H4 (cell line): ENCODE measurements at regions not wholly inside any gene's neighbourhood (a gene's known extent, or its start where the extent isn't known, plus 50 kb on each side); places are given as distances from the start of the nearest gene placed in this dataset.
"Not testable (repeated sequence)": the region's sequence is repeated elsewhere in the genome, so short reads cannot be mapped to it uniquely, and the experiment has no call there.

ENCODE experiments used
- DNase-seq: peaks from one replicate; pipeline ENCODE4 v3.0.0-alpha.2; 2015; ENCODE audit warnings: low spot score

- DNase-seq = peak; percentile 0
Observed at GRCh38 chr9:66601472-66601871, 299.1 kb upstream of the ZNF658 start.

GRCh38 chr9:66631521-66632046 lies 268.9 kb upstream of the ZNF658 start:
- not testable (repeated sequence) for DNase-seq

- DNase-seq = not testable (repeated sequence)
Observed at GRCh38 chr9:66647675-66648074, 252.8 kb upstream of the ZNF658 start.

- not testable (repeated sequence) for DNase-seq
Observed at GRCh38 chr9:66690242-66690641, 210.3 kb upstream of the ZNF658 start.

GRCh38 chr9:66695561-66696240 lies 204.8 kb upstream of the ZNF658 start:
- not testable (repeated sequence) for DNase-seq

- not testable (repeated sequence) for DNase-seq
Observed at GRCh38 chr9:66697343-66698065, 203.0 kb upstream of the ZNF658 start.

GRCh38 chr9:66698066-66698455 lies 202.5 kb upstream of the ZNF658 start:
- DNase-seq = not testable (repeated sequence)

GRCh38 chr9:66701411-66702377 lies 198.8 kb upstream of the ZNF658 start:
- not testable (repeated sequence) for DNase-seq

- not testable (repeated sequence) for DNase-seq
Observed at GRCh38 chr9:66711553-66711952, 189.0 kb upstream of the ZNF658 start.

GRCh38 chr9:66712870-66713269 lies 187.7 kb upstream of the ZNF658 start:
- DNase-seq = not testable (repeated sequence)

GRCh38 chr9:66713552-66713951 lies 187.0 kb upstream of the ZNF658 start:
- not testable (repeated sequence) for DNase-seq

- DNase-seq = not testable (repeated sequence)
Observed at GRCh38 chr9:66720845-66721244, 179.7 kb upstream of the ZNF658 start.

GRCh38 chr9:66727540-66727939 lies 173.0 kb upstream of the ZNF658 start:
- not testable (repeated sequence) for DNase-seq

GRCh38 chr9:66736686-66737085 lies 163.8 kb upstream of the ZNF658 start:
- peak; percentile 0 for DNase-seq

- not testable (repeated sequence) for DNase-seq
Observed at GRCh38 chr9:66738418-66738817, 162.1 kb upstream of the ZNF658 start.

- DNase-seq = not testable (repeated sequence)
Observed at GRCh38 chr9:66740136-66740535, 160.4 kb upstream of the ZNF658 start.

GRCh38 chr9:66745846-66746245 lies 154.7 kb upstream of the ZNF658 start:
- not testable (repeated sequence) for DNase-seq

- DNase-seq = not testable (repeated sequence)
Observed at GRCh38 chr9:66752324-66752923, 148.1 kb upstream of the ZNF658 start.

- not testable (repeated sequence) for DNase-seq
Observed at GRCh38 chr9:66759825-66760492, 140.6 kb upstream of the ZNF658 start.

- DNase-seq = not testable (repeated sequence)
Observed at GRCh38 chr9:66764799-66765493, 135.6 kb upstream of the ZNF658 start.
